HT1080 (cell line): ENCODE measurements at regions not wholly inside any gene's neighbourhood (a gene's known extent, or its start where the extent isn't known, plus 50 kb on each side); places are given as distances from the start of the nearest gene placed in this dataset.
"Not testable (repeated sequence)": the region's sequence is repeated elsewhere in the genome, so short reads cannot be mapped to it uniquely, and the experiment has no call there.

Experiments
- DNase-seq: peaks from one replicate; pipeline ENCODE4 v3.0.0-alpha.2; 2015; ENCODE audit warnings: low read depth

DNA sequence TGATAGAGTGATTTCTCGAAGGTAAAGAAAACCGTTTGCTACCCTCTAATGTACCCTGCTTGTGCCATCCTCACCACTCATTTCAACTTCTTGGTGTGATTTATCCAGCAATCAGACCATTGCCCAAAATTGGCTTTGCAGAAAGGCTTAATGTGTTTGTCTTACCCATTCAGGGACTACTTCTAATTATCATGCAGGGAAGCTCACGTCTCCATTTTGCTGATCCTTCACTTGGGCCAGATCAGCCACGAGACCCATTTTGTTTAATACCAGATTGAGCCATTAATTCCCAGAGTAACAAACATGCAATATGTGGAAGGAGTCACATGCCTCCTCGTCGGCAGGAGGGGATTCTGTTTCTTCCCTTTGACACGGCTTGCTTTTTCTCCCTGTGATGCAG lies 51.1 kb upstream of the CRY1 start:
- no peak for DNase-seq

DNA sequence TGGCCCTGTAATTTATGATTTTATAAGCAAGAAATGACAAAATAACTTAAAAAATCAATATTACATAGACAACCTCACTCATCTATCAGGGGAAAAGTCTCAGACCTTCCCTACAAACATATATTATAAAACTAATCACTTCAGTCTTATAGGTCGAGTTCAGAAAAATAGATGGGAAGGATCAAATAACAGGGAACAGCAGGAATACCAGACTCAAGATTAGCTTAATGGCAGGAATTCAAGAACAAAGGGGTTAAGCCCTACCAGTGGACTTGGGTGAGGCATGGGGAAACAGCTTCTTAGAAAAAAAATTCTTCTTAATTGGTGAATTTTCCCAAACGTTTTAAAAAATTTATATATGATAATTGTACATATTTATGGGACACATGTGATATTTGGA lies 51.6 kb upstream of the CRY1 start:
- peak; percentile 61 for DNase-seq

DNA sequence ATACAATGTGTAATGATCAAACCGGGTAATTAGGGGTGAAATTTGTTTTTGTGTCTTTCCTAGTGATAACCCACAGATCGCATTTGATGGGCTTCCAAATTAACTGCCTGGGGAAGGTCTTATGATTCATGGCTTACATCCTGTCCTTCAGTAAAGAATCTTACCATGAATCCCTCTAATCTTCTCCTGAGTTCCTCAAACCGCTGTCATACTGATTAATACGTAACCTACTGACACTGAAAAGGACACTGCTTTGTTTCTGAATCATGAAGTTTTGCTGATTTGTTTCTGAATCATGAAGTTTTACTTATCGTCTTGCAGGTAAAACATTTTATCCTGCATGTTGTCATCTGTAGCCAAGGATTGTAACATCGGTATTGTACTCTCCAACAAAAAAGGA lies 52.0 kb upstream of the CRY1 start:
- peak; percentile 87 for DNase-seq

DNA sequence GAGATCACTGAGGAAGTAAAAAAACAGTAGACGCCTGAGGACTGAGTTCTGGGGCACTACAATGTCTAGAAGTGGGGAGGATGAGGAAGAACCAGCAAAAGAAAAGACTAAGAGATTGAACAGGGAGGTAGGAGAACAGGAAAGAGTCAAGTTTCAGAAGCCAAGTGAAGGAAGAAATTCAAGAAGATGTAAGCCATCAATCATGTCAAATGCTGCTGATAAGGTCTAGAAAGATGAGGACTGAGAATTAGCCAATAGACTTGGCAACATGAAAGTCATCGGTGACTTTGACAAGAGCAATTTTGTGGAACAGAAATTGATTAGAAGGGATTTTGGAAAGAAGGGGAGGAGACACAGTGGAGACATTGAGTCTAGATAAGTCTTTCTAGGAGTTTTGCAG lies 54.8 kb upstream of the CRY1 start:
- no peak for DNase-seq

DNA sequence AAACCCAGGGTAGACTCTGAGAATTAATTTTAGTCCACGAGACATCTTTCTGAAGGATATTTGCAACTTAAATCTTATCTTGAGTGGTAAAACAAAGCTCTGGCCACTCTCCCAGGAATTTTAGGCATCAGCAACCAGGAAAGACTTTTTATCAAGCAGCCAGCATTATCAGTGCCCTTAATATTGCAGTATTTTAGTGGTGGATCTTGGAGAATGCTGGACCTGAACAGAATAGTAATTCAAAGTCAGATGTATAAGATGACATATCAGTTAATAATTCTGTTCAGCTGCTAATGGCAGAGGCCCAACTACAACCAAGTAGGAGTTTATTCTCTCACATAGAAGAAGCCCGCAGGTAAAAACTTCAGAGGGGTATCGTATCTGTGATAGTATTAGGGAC lies 59.0 kb upstream of the CRY1 start:
- DNase-seq = no peak

DNA sequence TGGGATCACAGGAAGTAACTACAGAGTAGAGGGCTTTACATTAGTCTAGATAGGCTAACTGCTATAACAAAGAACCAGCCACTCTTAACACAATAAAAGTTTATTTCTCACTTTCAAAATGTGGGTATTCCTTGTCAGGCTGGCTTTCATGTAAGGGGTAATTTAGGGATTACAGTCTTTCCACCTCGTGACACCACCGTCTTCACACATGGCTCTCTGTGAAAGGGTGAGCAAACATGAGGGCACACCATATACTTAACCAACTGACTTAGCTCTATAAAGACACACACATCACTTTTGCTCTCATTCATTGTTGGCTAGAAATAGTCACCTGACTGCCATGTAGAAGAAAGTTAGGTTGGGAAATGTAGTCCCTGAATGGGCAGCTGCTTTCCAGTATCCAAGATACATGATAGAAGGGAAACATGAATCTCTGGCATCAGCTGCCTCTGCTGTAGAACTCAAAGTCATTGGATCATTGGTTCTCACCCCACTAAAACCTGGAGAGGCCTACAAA lies 66.1 kb upstream of the CRY1 start:
- no peak for DNase-seq

DNA sequence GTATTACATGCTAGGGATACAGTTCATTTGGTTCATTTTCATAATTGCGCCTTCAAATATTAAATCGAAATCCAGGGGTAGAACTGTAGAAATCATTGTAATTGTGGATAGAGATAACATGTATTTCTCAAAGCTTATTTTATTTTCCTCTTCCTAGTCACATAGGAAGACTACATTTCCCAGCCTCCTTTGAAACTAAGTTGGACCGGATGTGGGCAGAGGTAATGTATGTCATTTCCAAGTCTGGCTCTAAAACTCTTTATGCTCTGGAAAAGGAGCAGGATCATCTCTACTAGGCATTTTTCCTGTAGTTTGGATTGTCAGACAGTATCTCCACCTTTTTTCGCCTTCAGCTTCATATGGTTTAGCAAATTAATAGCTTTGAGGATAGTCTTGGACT lies 70.1 kb upstream of the CRY1 start:
- DNase-seq = peak; percentile 45

DNA sequence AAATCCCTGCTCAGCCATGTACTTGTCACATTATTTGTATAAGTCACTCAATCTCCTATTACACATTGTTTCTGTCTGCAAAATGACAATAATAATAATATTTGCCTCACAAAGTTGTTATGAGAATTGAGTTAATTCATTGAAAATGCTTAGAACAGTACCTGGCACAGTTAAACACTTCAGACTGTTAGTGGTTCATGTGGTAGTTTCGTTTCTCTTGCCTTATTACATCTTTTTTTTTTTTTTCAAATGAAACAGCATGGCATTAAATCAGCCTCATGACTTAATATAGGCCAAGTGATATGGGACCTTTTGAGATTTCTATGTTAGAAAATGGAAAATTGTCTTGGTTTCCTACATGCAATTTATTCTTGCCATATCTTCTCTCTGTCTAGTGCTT lies 71.0 kb upstream of the CRY1 start:
- DNase-seq = no peak

DNA sequence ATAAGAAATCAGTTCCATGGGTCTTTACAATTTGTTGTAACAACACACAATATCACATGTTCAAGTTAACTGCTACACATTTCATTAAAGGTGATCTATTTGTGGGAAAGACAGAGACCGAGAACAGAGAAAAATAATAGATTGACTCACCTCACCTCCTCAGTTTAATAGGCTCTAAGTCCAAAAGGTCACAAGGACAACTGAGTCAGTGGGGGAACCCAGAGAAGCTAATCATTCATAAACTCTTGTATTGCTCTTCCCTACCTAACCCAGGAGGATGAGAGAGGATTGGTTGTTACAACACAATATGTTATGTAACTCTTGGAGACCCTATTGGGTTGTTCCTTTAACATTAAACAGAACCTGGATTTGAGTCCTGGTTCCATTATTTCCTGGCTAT lies 72.2 kb upstream of the CRY1 start:
- DNase-seq = no peak

DNA sequence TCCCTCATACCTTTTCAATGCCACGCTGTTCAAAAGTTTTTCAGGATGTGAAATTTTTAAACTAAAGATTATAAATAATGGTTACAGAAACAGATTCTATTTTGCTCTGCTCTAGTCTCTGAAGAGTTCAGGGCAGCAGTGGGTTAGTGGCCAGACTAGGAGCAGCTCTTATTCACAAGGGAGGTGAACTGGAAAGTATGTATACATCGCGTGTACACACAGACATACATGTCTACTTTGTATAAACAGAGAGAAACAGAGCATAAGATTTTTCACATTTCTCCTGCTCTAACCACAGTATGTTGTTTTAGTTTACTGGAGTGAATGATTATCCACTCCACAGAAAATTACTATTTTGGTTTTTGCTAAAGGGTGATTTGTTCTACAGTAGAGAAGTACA lies 74.4 kb upstream of the CRY1 start:
- no peak for DNase-seq

DNA sequence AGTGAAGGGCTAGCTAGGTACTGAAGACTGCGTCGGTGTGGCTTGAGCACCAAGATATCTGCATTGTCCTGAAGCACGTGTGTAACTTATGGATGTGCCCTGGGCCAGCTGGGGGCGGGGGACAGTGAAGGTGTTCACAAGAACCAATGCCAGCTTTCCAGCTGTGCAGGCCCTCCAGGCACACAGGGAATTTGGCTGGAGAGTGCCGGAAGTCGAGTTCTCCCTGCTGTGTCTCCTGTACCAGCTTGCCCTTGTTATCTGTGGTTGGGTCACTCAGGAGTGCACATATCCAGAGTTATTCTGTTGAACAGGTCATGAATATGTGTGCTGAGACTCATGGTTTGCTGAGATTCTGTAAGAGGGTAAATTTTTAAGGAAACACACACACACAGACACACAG lies 75.9 kb upstream of the CRY1 start:
- no peak for DNase-seq

DNA sequence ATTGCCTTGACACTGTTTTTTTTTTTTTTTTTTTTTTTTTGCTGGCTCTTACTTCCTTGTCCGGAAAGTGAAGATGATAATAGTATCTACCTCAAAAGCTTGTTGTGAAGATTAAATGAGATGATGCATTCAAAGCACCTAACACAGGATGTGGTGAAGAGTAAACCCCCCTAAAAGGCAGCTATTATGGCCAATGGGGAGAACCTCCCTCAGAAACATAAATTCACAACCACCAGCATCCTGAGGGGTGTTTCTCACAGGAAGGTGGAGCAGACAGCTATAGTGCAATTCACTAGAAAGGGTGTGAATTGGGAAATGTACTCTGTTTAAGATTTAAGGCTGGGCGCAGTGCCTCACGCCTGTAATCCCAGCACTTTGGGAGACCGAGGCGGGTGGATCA lies 85.4 kb upstream of the CRY1 start:
- DNase-seq = no peak

DNA sequence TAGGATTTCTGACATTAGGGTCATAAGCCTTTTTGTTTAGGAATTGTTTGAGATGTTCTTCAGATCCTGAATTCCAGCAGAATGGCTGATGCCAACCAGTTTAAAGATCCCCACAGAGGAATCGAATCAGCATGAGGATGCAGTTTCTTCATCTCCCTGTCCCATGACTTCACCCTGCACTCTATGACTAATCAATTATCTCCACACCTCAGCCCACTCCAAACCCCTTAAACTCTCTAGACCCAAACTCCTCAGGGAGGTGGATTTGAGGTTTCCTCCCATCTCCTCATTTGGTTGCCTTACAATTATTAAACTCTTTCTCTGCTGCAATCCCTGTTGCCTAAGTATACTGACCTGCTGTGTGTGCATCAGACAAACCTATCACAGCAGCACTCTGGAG lies 86.5 kb upstream of the CRY1 start:
- DNase-seq = peak; percentile 32

DNA sequence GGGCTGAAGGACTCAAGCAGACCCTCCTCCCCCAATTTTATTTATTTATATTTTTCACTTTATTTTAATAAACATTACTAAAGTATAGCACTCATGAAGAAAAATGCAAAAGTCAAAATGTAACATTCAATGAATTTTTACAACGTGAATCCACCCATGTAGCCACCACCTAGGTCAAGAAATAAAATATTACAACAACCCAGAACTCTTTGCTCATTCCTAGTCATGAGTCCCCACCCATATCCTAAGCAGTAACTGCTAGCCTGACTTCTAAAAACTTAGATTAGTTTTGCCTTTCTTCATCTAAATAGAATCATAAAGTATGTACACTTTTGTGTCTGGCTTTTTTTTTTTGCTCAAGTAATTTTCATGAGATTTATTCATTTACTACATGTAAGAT lies 86.9 kb upstream of the CRY1 start:
- DNase-seq = no peak

DNA sequence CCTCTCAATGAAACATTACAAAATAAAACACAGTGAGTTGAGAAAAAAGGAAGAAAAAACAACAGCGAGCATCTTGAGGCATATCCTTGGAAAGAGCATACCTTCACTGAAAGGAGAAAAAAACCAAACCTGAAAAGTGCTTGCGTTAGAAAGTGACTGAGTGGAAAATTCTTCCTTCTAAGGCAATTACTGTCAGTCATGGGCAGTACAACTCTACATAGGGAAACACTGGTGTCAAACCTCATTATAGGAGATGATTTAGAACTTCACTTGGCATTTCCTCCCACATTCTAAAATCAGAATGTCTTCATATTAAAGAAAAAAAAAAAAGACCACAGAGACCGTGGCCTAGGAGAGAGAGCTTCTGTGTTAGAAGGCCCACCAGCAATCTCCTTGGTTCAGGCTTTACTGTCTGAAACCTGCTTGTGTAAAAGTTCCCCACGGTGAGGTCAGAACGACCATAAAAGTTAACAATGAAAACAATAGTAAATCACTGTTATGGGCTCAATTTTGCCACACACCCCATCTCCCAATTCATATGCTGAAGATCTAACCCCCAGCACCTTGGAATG lies 91.1 kb upstream of the CRY1 start:
- DNase-seq = no peak

DNA sequence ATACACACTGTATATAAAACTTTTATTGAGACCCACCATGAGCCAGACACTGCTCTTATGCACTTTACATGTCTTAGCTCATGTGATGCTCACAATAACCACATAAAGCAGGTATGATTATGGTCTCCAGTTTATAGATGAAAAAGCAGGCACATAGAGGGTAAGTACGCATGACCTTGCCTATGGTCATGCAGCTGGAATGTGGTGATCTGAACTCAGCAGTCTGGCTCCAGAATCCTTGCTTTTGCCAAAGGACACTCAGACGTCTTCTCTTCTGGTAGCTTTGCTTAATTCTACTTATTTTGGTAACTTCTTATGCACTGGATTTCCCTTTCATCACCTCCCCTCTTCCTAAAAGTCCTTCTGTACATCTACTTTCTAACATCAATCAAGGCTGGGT lies 103.3 kb upstream of the CRY1 start:
- peak; percentile 20 for DNase-seq

DNA sequence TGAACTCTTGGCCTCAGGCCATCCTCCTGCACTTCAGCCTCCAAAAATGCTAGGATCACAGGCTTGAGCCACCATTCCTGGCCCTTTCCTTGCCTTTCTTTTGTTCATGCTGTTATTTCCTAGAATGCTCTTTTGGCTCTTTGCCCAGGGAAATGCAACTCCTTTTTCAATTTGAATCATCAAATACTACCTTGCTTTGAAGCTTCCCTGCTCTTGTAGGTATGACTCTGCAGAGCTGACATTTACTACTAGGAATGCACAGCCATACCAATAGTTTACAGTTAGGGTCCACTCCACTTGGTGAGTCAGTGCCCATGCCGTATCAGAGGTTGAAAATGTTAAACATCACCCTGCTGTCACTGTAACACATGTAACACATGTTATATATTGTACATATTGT lies 107.0 kb upstream of the CRY1 start:
- peak; percentile 90 for DNase-seq

DNA sequence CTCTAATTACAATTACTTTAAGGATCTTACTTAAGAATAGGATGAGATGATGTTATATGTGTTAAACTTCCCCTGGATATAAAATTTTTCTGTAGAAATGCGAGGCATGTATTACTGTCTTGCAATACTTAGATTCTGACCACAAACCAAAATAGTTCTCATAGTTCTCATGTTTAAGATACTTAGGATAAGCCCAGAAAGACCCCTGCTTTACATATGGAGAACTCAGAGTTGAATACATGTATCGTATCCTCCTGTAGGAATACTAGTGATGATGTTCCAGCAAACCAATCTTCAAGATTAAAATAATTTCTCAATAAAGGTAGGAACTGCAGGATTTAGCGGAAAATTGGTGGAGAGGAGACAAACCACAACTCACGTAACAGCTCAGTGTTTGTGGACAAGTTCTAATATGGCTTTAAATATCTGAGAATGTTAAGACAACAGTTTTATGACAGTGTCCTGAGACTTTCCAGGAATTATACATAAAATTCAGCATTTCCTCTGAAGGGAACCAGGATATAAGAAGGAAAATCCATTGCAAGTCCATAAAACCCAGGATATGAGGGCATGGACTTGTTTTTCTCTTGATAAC lies 114.7 kb upstream of the CRY1 start:
- no peak for DNase-seq

DNA sequence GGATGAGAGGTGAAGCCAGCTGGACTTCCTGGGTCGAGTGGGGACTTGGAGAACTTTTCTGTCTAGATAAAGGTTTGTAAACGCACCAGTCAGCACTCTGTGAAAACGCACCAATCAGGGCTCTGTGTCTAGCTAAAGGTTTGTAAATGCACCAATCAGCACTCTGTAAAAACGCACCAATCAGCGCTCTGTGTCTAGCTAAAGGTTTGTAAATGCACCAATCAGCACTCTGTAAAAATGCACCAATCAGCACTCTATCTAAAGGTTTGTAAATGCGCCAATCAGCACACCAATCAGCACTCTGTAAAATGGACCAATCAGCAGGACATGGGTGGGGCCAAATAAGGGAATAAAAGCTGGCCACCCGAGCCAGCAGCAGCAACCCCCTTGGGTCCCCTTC lies 116.4 kb upstream of the CRY1 start:
- not testable (repeated sequence) for DNase-seq

DNA sequence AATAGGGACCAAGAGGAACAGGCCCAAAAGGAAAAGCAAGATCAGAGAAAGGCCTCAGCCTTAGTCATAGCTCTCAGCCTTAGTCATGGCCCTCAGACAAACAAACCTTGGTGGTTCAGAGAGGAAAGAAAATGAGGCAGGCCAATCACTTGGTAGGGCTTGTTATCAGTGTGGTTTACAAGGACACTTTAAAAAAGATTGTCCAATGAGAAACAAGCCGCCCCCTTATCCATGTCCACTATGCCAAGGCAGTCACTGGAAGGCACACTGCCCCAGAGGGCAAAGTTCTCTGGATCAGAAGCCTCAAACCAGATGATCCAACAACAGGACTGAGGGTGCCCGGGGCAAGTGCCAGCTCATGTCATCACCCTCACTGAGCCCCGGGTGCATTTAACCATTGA lies 121.0 kb upstream of the CRY1 start:
- DNase-seq = peak; percentile 90

DNA sequence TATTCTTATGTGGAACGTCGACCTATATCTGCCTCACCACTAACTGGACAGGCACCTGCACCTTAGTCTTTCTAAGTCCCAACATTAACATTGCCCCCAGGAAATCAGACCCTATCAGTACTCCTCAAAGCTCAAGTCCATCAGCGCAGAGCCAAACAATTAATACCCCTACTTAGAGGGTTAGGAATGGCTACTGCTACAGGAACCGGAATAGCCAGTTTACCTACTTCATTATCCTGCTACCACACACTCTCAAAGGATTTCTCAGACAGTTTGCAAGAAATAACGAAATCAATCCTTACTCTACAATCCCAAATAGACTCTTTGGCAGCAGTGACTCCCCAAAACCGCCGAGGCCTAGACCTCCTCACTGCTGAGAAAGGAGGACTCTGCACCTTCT lies 123.1 kb upstream of the CRY1 start:
- DNase-seq = not testable (repeated sequence)

DNA sequence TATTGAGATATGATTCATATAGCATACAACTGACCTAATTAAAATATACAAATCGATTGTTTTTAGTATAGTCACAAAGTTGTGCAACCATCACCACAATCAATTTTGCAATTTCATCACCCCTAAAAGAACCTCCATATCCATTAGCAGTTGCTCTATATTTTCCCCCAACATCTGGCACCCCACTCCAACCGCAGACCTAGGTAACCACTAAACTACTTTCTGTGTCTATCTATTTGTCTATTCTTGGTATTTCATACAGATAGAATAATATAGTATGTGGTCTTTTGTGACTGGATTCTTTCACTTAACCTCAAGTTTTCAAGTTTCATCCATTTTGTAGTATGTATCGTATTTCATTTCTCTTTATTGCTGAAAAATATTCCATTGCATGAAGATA lies 126.0 kb upstream of the CRY1 start:
- no peak for DNase-seq

DNA sequence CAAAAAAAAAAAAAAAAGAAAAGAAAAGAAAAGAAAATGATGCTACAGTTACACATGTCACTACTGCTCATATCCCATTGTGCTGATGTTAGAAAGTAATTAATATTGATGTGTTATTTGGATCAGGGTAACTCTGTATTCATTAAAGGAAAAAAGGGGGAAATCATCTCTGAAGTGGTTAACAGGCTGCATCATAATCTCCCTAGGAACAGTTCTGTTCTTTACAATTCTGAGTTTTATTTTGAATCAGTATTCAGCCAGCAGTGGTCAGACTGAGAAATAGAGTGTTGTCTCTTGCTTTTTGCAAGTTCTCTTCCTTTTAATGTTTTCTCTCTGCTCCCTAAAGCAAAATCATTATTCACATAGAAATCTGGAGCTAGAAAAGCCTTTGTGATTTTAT lies 128.6 kb upstream of the CRY1 start:
- no peak for DNase-seq

DNA sequence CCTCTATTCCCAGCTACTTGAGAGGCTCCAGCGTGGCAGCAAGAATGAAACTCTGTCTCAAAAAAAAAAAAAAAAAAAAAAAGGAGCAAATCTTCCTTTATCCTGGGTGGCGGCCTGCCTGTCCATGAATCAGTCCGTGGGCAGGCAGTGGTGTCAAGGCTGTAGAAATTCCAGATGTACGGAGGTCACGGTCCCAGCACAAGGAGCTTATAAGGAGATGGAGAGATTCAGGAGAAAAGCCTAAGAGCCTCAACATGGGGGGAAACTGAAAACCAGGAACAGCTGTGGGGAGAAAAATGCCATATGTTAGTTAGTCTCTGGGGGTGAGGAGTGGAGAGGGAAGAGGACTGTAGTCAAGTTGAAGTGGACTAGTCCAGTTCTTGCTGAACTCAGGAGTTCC lies 130.5 kb upstream of the CRY1 start:
- DNase-seq = no peak
